ENCODE measurements at regions not wholly inside any gene's neighbourhood (a gene's known extent, or its start where the extent isn't known, plus 50 kb on each side); places are given as distances from the start of the nearest gene placed in this dataset.

GRCh38 chr4:120144634-120145033 is 78.0 kb upstream of the MAD2L1 start (continued):
- TF ChIP-seq HMGXB4 (CRISPR knock-in tag; IDR thresholded peaks at IDR 0.05; ENCODE audit: borderline replicate concordance), result no peak

GRCh38 chr4:120144041-120144440 is 77.4 kb upstream of the MAD2L1 start:
- ATAC-seq, result no peak
- no peaks in the 10 kb centered on the region for H3K9me3 ChIP-seq
- H3K4me2 ChIP-seq, result no peak overlapping the region
- no peak for FAIRE-seq
- WGBS (ENCODE audit: missing lambda C conversion rate), result 52% methylated on average over 5 of the region's 5 CpGs
- no peak overlapping the region for H3K4me3 ChIP-seq
- no peak overlapping the region for H3K27ac ChIP-seq
- ChIA-PET POLR2A (no interaction called here), CTCF (interaction anchor here (1.9 kb wide), 1 partner anchor 11 kb away, joined by 5 read pairs; no protein-coding TSS in a partner anchor)
- no peaks in the 10 kb centered on the region for H3K4me1 ChIP-seq
- no peak for DNase-seq (ENCODE audit: low read depth in 1 of 2, low spot score in 1 of 2)
- TF ChIP-seq KDM5A (IDR thresholded peaks at IDR 0.05), result no peak
- TF ChIP-seq CTCF (IDR thresholded peaks at IDR 0.05), result no peak
- TF ChIP-seq KDM1A (IDR thresholded peaks at IDR 0.05; ENCODE audit: low read depth), result no peak
- TF ChIP-seq BCL3 (IDR thresholded peaks at IDR 0.05), result no peak
- no peak for TF ChIP-seq CBX8 (IDR thresholded peaks at IDR 0.05)
- TF ChIP-seq NPAS2 (CRISPR knock-in tag; IDR thresholded peaks at IDR 0.05; ENCODE audit: borderline replicate concordance), result no peak
- no peak for TF ChIP-seq BHLHE40 (IDR thresholded peaks at IDR 0.05; ENCODE audit: low read depth, low read length)
- no peak for TF ChIP-seq ZSCAN20 (CRISPR knock-in tag; IDR thresholded peaks at IDR 0.05)
- TF ChIP-seq RFX5 (IDR thresholded peaks at IDR 0.05), result no peak
- no peak for TF ChIP-seq MAX (IDR thresholded peaks at IDR 0.05)
- TF ChIP-seq HMGXB4 (CRISPR knock-in tag; IDR thresholded peaks at IDR 0.05; ENCODE audit: borderline replicate concordance), result no peak

- ChIA-PET POLR2A (no interaction called here), CTCF (no interaction called here)
- Histone ChIP-seq H3K4me1 (no peaks in the 10 kb centered on the region), H3K4me3 (no peak overlapping the region), H3K9me3 (no peaks in the 10 kb centered on the region), H3K4me2 (no peak overlapping the region), H3K27ac (no peak overlapping the region)
- DNase-seq (ENCODE audit: low read depth in 1 of 2, low spot score in 1 of 2) (no peak), ATAC-seq (no peak), FAIRE-seq (no peak)
- no peak for TF ChIP-seq PHF8 (IDR thresholded peaks at IDR 0.05; ENCODE audit: borderline replicate concordance, low read depth)
Observed at GRCh38 chr4:120139392-120139791, 72.7 kb upstream of the MAD2L1 start.

- no peak overlapping the region for H3K4me2 ChIP-seq
- no peak for FAIRE-seq
- TF ChIP-seq EP300 (IDR thresholded peaks at IDR 0.05), result no peak
- no peak for TF ChIP-seq JUN (IDR thresholded peaks at IDR 0.05)
- no peak for TF ChIP-seq TP53 (CRISPR knock-in tag; IDR thresholded peaks at IDR 0.05)
- TF ChIP-seq ZSCAN20 (CRISPR knock-in tag; IDR thresholded peaks at IDR 0.05), result no peak
- TF ChIP-seq ZNF302 (CRISPR knock-in tag; IDR thresholded peaks at IDR 0.05), result no peak
- no peak for TF ChIP-seq NR3C1 (IDR thresholded peaks at IDR 0.05)
- no peak for TF ChIP-seq BHLHE40 (IDR thresholded peaks at IDR 0.05; ENCODE audit: low read depth, low read length)
- TF ChIP-seq CBX8 (IDR thresholded peaks at IDR 0.05), result no peak
- no peak for TF ChIP-seq FOSL2 (IDR thresholded peaks at IDR 0.05)
- no peak for TF ChIP-seq FOSL2 (CRISPR knock-in tag; IDR thresholded peaks at IDR 0.05)
- TF ChIP-seq RCOR1 (IDR thresholded peaks at IDR 0.05; ENCODE audit: low read depth, low read length), result no peak
- TF ChIP-seq ELK1 (IDR thresholded peaks at IDR 0.05; ENCODE audit: low read depth, low read length), result no peak
- TF ChIP-seq FOXS1 (CRISPR knock-in tag; IDR thresholded peaks at IDR 0.05), result no peak
- no peak for TF ChIP-seq PHF8 (IDR thresholded peaks at IDR 0.05; ENCODE audit: borderline replicate concordance, low read depth)
- no peaks in the 10 kb centered on the region for H3K4me1 ChIP-seq
- DNase-seq (ENCODE audit: low read depth in 1 of 2, low spot score in 1 of 2), result peak in 1 of 2 experiments; percentile 4
- WGBS (ENCODE audit: missing lambda C conversion rate), result 8% methylated on average over 2 of the region's 2 CpGs
- ChIA-PET CTCF (no interaction called here), POLR2A (no interaction called here)
- no peak overlapping the region for H3K27ac ChIP-seq
- ATAC-seq, result no peak
- no peaks in the 10 kb centered on the region for H3K9me3 ChIP-seq
- no peak overlapping the region for H3K4me3 ChIP-seq
Observed at GRCh38 chr4:120132935-120133334, 66.3 kb upstream of the MAD2L1 start.

Measured in A549 (cell line).